GM21528 (cell line): ENCODE measurements at regions not wholly inside any gene's neighbourhood (a gene's known extent, or its start where the extent isn't known, plus 50 kb on each side); places are given as distances from the start of the nearest gene placed in this dataset.

ENCODE experiments used
- ATAC-seq: cut with Tn5 transposase; IDR thresholded peaks from one replicate; pipeline ENCODE4 v1.9.1; 2021; ENCODE audit warnings: mild to moderate bottlenecking, moderate library complexity; ENCODE audit not compliant: unreplicated experiment, low FRiP score

DNA sequence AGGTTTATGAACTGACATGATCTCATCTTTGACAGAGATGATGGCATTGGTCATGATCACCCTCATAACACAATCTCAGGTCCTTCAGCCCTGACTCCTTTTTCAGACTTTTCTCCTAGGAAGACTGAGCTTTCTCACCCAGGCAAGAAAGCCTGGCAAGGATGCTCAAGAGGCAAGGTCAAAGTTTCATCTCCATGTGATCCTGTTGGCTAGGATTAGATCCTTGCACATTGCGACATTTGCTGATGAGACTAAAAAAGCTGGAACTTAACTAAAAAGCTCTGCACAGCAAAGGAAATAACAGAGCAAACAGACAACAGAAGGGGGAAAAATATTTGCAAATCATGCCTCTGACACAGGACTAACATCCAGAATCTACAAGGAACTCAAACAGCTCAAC lies 444.1 kb upstream of the PSMD7 start:
- no peak for ATAC-seq

DNA sequence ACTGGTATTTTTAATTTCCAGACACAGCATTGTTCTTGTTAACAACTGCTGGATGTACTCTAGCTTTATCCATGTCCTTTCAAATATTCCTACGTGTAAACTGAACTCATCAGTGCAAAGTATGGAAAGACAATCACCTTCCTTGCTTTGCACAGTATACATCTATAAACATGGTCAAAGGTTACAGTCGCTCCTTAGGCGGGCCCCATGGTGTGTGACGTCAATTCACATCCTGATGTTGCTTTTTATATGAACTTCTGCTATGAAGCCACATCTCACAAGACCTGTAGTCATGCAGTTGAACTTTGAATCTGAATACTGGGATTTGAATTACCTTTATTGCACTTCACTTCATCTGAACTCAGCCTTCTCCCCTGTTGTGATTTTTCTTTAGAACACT lies 447.6 kb upstream of the PSMD7 start:
- ATAC-seq: no peak

DNA sequence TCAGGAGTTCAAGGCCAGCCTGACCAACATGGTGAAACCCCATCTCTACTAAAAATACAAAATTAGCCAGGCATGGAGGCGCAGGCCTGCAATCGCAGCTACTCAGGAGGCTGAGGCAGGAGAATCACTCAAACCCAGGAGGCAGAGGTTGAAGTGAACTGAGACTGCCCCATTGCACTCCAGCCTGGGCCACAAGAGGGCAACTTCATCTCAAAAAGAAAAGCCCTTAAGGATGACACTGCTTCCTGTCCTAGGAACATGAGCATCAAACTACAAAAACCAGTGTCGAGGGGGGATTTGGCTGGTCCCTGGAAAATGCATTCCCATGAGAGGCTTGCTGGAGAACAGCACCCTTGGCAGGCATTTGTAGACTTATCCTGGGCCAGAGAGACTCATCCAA lies 449.5 kb upstream of the PSMD7 start:
- no peak for ATAC-seq

DNA sequence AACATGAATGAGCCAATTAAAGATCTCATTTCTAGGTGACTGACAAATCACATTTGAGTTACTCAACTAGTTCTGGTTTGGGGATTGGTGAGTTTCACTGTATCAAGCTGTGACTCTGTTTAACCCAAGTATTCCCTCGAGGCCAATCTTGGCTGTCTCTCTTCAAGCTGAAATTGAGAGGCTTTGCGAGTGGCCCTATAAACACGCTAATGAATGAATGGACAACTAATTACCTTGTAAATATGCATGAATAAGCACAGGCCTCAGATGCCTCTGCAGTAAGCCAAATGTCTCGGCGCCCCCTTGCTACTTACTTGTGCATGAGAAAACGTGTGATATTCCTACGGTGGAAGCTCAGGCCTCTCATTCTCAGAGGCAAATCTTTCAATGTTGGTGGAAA lies 450.3 kb upstream of the PSMD7 start:
- ATAC-seq: no peak

DNA sequence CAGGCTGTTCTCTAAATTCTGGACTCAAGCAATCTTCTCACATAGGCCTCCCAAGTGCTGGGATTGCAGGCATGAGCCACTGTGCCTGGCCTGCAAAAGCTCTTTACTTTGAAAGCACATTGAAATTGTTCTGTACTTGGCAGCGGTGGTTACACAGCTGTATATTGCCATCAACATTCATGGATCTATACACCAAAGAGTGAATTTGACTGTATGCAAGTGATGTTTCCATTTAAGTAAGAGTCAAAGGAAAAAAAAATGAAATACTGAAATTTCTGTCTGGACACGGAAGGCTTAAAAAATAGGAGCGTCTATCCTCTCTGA lies 450.6 kb upstream of the PSMD7 start:
- ATAC-seq: no peak

DNA sequence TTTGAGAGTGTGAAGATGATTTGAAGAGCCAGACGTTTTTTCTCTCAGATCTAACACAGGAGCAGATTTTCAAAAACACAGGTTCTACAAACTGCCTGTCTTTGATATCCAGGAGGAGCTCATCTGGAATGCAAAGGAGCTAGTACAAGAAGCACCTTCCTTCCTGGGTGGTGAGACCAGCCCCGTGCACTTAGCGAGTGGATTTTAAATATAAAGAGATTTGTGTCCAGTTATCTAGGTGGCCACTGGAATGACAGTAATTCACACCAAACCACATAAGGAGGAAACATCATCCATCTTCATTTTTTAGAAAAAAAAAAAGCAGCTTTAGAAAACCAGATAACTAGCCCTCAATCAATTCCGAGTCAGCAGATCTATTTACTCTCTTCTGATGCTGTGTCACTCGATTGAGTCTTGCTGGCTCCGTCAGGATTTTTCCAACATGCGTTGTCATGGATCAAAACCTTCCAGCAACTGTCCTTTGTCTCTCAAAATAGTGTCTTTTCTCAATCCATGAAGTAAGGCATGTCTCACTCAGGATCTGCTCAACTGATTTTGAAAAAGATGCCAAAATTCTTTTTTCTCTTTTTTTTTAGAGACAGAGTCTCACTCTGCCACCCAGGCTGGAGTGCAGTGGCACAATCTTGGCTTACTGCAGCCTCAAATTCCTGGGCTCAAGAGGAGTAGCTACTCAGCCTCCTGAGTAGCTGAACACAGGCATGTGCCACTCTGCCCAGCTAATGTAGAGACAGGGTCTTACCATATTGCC lies 451.2 kb upstream of the PSMD7 start:
- ATAC-seq: no peak

DNA sequence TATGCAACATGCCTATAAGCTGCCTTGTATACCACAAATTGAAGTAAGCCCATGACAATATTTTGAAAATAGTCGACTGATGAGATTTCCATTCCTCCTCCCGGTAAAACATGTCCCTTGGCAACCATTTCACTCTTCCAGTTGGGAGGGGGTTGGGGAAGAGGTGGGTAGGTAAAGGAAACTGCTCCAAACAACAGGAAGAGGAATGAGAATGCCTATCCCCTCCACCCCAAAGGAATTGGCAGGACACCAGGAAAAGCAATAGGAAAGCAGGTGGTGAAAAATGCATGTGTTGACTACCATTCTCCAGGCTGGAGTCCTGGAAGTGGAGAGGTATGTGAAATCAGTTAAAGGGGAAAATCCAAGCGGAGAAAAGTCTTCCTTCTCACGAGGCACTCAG lies 455.9 kb upstream of the PSMD7 start:
- no peak for ATAC-seq

DNA sequence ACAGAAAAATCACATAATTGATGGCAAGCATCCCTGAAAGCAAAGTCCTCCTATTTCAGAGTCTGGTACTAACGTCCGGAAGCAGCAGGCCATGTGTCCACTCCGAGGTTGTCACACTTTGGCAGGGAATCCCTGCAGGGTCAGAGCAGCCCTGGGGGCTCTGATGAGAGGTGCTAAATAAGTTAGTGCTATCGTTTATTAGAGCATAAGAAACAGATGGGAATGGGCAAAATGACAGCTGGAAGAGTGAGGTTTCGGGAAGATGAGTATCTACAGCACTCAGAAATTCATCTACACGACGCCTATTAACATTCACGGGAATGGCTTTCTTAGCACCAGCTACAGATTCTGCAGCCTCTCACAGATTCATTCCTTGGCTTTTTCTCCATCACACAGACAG lies 465.4 kb upstream of the PSMD7 start:
- ATAC-seq: no peak

DNA sequence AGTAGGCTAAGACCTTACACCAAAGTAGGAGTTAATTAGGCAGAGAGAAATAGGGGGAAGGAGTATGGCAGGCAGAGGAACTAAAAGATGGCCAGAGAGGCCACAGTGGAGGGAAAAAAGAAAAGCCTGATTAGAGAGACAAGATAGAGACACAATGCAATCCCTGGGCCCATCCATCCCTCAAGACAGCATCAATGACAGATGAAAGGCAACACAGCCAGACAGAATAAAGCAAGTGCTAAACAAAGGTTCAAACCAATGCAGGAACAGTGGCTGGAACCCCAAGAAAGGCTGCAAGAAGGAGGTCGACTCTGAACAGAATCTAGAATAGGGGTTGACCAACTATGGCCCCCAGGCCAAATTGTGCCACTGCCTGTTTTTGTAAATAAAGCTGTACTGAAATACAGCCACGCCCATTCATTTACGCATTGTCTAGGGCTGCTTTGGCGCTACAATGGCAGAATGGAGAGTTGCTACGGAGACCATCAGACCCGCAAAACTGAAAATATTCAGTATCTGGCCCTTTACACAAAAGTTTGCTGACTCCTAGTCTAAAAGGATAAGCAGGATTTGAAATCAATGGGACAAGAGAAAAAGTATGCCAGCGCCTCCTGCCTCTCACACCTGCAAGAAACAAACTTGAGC lies 473.3 kb upstream of the PSMD7 start:
- ATAC-seq: no peak

DNA sequence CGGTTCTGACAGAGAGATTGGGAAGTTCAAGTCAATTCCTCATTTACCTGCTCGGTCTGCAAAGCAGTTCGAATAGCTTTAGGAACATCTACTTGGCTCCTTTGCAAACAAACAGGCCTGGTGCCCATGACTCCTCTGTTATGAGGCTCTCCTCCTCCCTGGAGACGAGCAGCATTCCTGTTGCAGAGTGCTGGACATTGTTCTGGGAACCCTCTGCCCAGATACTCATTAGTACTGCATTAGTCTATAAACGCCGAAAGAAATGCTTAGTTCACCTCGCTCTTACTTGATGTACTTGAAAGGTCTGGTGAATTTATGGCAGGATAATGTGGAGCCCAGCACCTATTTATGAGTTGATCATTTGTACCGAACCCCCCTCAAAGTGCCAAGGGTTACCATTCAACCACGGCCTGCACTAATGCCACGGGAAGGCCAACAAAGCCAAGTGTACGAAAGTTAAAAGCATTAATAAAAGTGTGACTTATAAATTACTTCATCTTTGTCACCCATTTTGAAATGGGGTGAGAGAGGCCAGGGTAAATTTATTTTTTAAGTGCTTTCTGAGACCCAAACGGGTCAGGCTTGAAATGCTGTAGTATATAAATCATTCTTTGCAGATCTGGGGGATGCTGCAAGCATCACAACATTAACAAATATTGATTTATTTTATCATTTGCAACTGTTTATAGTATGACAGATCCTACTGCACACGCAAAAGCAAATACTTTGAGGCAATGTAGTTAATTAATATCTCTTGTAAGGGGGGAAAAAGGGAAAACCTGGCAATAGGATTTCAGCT lies 478.9 kb upstream of the PSMD7 start:
- no peak for ATAC-seq

DNA sequence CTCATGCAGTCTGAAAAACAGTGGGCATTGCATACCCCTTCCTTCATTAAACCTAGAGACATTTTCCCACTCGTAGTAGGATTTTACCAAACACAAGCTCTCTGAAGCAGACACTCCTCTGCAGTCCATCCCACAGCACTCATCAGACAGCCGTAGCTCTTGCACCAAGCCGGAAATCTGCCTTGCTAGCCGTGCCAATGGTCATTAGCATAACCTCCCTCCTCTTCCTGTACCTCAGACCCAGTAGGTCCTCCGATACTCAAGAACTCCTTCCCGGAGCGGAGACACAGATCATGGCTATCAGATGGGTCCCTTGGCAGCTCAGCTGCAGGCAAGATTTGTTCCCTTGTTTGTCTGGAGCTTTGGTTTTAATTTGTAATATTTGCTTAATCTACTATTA lies 483.1 kb upstream of the PSMD7 start:
- no peak for ATAC-seq

DNA sequence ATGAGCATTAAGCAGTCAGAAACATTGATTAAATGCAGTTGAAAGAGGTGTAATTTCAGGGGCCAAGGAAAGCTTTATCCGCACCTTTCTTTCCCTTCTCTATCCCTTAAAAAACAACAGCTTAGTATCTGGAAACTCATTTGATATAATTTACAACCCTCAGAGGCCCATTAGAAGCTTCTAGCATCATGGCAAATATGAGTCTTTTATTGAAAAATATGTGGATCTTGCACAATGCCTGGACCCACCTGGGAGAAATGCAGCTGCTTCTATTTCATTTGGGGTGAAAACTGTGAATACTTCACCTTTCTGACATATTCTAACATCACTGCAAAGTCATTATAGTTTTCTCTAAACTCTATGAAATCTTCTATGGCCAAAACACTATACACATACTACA lies 492.2 kb upstream of the PSMD7 start:
- ATAC-seq: no peak

DNA sequence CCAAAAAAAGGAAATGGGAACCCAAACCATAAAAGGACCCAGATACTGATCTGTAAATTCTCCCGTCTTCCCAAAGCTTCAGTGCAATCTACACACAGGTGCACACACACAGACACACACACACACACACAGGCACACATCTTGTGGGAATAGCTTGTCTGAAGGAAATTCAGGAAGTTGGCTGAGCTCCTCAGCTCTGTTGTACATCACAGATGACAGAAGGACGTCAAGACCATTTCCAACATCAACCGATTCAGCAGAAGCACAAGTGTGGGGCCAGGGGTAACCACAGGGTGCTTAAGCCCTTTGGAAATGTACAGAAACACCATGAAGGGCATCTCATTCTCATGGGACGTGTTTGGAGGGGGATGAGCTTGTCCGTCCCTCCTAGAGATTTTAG lies 498.1 kb upstream of the PSMD7 start:
- ATAC-seq: no peak

DNA sequence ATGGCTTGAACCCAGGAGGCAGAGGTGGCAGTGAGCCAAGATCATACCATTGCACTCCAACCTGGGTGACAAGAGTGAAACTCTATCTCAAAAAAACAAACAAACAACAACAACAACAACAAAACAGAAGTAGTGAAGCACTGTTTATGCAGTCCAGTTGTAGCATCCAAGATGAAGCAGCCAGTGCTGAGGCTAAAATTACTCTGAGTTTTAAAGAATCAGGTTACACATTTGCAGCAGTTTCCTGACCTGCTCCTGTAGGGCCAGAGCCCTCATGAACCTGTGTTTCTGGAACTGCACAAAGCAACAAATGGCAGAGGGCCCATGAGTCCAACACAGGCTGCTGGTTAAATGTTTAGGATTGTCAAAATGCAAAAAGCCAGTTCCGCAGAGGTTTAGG lies 499.5 kb upstream of the PSMD7 start:
- no peak for ATAC-seq

DNA sequence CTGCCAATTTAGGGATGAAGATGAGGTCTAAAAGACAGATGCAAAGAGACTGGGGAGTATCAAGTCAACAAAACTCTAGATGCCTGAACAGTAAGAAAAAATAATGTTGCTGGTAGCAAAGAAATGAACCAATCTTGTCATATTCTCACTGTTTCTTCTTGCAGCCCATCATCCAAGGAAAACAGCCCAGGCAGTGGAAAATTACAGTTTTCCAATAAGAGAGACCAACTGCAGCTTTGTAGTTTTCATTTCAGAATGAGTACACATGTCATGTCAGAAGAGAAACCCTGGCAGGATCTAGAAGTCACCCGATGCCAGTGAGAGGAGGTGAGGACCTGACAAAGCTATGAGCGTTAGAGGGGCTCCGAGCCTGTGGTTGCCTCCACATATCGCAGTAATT lies 500.4 kb upstream of the PSMD7 start:
- ATAC-seq: no peak

DNA sequence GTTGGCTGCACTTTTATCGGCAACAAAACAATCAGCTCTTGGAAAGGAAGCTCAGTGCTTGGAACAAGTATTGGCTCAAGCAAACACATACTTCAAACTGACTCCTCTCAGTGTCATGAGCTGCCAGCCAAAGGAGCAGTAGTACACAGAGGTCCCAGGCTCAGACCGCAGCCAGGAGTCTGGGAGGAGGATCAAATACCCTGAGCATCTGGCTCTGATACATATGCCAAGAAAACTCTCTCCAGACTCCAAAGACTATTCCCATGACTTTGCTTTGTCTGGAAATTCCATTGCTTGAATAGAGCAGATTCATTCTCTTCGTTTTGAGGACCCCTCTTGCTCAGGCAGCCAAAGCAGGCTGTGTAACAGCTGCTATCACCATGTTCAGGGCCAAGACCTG lies 501.6 kb upstream of the PSMD7 start:
- no peak for ATAC-seq

DNA sequence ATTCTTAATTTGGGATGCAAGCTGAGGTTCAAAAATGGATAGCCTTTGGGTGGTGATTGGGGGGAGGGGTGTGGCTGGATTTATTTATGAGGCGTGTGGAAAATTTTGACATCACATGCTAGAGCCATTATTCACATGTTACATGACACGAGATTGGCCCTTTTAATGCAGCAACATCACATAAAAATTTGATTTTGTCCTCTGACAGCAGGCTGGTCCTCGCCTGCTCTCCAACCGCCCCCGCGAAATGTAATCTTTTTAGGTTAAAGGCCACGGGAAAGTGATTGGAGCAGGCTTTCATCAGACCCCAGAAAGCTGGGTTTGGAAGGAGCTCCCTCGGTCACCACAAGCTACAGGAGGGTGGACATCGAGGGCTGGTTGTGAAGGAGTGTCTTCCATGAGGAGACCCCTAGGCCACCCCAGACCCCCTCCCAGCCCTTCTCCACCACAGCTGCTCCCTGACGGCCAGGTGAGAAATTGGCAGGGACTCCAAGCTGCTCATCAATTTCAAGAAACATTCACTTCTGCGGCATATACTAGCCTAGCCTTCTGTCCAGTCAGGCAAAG lies 502.7 kb upstream of the PSMD7 start:
- ATAC-seq: no peak

DNA sequence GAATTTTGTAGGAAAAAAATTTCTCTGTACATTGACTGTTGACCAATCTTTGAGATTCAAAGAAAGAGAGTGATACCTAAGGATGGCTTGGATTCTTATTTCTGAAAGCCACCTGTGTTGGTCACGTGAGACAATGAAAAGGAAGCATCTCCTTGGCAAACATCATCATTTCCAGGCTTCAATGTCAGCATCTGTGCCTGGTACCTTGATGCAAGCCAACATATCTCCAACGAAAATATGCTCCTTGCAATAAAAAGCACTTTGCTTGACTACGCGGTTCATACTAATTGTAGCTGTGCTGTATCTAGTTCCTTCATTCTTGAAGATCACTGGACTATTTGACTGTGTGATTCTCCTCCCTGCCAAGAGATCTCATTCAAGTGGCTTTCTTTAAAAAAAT lies 503.4 kb upstream of the PSMD7 start:
- no peak for ATAC-seq

DNA sequence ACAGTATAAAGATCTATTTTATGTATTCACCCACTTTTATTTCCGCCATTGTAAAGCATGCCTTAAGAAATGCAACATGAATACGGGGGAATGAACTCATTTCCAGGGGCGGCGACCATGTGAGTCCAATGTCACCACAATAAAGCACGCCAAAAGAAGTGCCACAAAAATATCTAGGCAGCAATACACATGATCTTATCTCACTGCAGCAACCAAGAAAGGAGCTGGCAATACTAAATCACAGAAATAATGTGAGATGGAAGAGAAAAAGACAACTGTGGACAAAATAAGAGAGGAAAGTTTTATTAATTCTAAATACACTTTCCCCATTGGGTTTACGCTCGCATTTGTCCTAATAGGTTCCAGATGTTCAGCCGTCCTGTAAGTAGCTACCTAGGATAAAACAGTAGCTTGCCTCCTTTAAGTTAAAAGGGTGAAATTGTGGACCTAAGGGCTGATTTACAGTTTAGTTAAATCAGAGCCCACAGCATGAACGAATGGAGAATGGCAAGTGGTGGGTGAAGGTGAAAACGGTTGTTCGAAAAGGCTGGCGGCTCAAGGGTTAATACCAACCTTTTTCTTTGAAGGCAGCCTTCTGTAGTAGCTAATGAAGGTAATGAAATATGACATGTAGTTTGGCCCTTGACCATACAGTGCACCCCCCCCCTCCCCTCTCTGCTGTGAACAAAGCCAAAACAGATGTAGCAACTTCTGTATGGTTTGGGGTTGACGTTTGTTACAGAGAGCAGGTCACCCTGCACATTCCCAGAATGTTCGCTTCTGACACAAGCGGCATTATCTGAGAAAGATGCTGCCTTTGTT lies 504.2 kb upstream of the PSMD7 start:
- ATAC-seq: no peak

DNA sequence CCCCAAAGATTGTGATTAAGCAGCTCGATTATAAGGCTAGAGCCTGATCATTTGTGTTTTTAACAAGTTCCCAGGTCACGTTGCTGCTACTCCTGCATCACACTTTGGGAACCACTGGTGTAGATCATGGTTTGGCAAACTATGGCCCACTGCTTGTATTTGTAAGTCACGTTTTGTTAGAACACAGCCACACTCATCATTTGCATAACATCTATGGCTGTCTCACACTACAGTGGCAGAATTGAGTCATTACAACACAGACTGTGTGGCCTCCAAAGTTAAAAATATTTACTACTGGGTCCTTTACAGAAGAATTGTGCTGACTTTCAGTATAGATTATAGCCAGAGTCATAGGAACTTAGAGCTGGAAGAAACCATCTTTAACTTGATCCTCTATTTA lies 515.3 kb upstream of the PSMD7 start:
- no peak for ATAC-seq

DNA sequence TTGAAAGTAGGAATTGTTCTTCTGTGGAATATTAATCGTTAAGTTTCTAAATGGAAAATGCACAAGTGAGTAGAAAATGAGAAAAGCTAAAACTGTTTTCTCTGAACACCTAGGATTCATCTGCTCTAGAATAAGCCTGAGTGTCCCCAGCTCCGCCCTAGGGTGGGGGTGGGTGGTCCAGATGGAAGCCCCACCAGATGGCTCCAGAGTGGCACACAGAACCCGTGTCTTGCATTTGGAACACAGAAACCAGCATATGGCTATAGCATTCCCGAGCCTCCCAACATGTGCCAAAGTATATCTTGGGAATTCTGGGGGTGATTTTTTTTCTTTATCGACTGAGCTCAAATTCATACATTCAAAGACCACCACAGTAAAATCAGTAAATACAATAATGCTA lies 517.7 kb upstream of the PSMD7 start:
- ATAC-seq: no peak
